IPS DF 19.7 (cell line): ENCODE measurements at regions not wholly inside any gene's neighbourhood (a gene's known extent, or its start where the extent isn't known, plus 50 kb on each side); places are given as distances from the start of the nearest gene placed in this dataset.

ENCODE experiments used
- DNase-seq: peaks from one replicate; pipeline ENCODE4 v3.0.0-alpha.2; 2013; ENCODE audit warnings: low read depth, low spot score

DNA sequence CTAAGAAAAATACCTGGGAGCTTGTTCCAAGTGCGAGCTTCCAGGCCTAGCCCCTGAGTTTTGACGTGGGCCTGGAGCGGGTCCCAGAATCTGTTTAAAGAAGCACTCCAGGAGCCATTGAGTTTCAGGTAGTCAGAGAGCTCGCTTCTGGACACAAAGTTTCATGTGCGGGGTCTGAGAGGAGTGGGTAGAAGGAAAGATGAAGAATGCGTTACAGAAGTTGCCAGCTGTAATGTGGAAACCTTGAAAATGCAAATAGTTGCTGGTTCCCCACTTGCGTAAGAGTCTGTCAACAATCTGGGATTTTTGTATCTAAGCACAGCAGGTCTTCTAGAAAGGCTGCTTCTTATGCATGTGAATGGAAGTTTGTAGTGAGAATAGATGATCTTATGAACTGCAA is 77.5 kb upstream of the CLCN4 start:
- no peak for DNase-seq

DNA sequence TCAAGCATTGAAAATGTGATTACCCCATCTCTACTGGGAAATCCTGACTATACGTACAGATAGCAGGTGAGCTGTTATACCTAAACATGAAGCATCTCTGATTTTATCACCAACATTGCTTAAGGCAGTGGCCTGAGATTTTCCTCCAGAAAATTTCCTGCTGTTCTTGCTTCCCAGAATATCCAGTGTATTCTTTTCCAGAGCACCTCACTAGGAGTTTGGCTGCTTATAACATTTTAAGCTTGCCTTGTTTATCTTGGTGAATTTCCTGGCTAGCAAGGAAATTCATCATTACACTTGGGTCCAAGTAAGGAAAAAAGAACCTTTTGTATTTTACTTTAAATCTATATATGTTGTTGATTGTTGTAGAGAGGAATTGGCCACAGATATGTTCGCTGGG is 73.0 kb upstream of the CLCN4 start:
- no peak for DNase-seq

DNA sequence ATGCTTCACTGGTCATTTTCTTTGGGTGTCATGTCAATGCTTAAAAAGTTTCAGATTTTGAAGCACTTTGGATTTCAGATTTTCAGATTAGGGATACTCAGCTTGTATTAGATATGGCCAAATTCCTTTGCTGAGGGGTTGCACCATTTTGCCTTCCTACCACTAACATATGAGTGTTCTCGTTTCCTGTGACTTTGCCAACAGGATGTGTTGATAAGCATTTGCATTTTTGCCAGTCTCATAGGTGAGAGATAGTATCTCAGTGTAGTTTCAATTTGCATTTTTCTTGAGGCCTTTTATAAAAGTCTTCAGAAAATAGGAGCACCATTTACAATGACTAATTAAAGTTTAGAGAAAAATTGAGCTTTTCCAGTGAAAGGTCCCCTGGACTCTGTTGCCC is 71.6 kb upstream of the CLCN4 start:
- DNase-seq: no peak

DNA sequence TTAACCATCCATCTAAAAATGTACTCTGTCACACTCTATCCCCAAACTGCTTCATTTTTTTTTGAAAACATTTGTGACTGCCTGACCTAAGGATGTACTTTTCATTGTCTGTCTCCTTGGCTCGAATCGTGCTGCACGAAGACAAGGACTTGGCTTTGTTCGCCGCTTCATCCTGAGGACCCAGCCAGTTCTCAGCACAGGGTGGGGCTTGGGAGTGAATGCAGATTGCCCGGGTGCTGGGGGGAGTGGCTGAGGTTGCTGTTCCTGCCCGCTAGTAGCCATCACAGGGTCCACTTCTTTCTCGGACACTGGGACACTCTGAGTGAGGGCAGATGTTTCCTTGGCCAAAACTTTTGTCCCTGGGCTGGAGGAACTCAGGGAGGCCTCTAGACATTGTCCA is 70.1 kb upstream of the CLCN4 start:
- no peak for DNase-seq

DNA sequence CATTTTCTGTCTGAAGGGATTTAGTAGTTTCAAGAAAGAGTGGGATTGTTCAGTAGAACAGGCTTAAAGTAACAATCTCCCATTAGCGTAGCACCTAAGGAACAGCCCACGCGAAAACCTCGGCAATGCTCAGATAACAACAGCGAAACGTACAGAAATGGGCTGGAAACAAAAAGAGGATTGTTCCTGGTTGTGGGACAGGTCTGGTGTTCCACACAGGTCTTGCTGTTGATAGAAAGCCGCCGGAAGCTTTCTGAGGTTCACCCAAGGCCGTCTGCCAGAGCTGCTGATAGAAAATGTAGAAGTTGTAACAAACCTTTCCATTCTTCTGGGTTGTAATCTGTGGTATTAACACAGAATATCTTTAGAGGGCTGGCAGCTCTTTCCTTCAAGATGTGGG is 69.4 kb upstream of the CLCN4 start:
- no peak for DNase-seq

DNA sequence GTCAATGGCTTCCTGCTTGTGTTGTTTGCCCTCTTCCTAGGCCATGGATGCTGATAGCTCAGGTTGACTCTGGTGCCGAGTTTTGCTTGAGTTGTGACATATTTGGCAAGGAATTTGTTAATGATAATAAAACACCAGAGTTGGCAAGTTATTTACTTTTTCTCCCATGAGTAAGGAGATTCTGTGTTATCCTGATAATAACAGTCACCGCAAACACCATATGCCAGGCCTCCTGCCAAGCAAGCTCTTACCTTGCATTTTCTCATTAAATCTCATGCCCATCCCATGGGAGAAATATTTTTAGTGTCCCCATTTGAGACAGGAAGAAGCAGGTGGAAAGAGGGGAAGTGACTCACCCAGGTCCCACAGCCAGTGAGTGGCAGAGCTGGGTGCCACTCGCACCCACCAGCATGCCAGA is 67.4 kb upstream of the CLCN4 start:
- DNase-seq: no peak

DNA sequence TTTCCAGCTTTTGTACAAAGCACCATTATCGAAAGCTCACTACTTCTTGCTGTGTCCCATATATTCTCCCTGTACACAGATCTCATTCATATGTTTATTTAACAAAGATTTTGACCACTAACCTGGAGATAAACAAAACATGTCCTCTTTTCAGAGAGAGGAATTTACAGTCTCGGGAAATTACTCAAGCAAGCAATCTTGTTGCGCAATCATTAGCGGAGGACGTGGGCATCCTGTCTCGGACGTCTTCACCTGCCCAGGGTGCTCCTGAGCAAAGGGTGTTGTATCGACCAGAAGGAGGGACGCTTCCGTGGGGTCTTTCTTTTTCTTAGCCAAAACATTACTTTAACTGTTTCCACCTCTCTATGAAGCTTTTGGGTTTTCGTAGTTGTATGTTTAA is 66.5 kb upstream of the CLCN4 start:
- DNase-seq: no peak

DNA sequence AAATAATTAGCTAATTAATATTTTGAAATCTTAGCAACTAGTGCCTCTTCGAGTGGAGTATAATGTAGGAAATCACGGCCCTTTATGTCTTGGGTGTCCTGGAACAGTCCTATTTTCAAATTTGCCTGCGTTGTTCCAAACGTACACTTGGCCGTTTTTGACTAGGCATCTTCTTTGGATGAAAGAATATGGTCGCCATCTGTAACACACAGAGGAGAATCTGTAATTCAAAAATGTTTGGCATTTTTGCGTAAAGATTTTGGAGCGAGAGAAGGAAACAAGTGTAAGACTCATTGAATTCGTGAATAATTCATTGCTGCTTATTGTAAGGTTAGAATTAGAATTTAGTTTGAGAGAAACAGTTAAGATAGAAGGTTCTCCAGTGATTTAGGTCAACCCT is 61.5 kb upstream of the CLCN4 start:
- no peak for DNase-seq

DNA sequence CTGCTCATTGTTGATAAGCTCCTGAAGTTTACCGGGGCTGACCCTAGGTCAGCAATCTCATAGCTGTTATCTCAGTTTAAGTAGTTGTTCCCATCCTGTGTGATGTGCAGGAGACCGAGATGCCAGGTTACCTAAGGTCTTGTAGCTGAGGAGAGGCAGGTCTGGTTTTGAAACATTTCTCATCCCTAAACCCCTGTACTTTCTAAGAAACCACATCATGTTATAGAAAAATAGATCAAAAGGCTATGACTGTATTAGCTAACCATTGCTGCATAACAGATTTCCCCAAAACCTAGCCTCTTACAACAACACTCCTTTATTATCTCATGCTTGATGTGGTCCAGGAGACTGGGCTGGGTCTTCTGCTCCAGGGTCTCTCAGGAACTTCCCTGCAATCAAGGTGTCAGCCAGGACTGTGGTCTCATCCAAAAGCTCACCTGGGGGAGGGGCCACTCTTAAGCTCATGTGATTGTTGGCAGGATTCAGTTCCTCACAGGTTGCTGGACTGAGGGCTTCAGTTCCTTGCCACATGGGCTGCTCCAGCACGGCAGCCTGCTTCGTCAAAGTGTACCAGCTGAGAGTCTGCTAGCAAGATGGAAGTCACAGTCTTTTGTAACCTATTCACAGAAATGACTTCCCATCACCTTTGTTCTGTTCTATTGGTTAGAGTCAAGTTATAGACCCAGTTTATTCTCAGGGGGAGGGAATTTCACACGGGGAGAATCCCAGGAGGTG is 60.9 kb upstream of the CLCN4 start:
- DNase-seq: no peak

DNA sequence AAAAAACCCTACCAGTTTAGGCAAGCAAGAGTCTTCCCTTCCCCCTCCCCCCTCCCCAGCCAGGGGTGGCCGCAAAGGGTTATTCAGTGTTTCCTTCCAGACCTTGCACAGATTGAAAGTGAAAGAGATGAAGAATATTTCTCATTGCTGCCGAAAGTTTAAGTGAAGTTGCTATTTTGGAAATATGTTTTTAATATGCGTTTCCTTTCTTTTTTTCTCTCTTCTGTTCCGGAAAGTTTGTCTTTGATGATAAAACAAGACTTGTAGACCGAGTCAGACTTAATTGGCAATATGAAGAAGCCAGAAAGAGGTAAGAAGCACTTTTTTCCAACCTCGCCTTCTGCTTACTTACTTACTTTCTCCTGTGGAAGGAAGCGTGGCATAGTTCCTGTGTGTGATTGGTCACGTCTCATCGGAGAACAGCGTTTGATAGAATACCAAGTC is 58.5 kb upstream of the CLCN4 start:
- no peak for DNase-seq

DNA sequence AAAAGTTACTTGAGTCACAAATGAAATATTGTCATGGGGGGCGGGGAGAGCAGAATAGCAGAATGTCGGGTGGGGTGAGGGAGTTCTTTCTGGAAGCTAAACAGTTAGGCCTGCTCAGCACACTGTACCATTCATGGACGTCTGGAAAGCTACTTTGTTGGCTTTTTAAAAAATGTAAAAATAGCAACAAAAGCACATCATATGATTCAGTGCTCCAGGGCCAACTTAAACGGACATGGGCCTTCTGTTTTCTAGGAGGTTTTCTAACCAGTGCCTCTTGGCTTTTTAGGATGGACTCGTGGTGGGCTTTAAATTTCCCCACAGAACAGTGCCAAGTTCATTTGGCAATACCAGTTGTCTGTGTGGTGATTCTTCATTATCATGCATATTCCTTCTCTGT is 57.4 kb upstream of the CLCN4 start:
- no peak for DNase-seq

DNA sequence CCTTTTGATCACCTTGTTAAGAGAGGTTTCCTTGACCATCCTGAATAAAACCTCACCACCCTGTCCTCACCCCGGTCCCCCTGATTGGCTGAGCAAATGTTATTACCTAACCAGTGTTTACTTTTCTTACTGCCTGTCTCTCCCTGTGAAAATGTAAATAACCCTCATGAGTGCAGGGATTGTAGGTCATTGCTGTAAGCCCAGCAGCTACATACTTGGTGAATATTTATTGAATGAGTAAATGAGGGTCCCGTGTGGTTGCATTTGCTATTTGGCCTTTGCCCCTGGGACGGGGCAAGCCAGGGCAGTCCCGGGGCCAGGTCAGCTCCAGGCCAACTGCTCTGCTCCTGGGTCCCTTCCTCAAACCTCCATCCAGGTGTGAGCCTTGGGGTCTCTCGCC is 55.5 kb upstream of the CLCN4 start:
- DNase-seq: no peak

DNA sequence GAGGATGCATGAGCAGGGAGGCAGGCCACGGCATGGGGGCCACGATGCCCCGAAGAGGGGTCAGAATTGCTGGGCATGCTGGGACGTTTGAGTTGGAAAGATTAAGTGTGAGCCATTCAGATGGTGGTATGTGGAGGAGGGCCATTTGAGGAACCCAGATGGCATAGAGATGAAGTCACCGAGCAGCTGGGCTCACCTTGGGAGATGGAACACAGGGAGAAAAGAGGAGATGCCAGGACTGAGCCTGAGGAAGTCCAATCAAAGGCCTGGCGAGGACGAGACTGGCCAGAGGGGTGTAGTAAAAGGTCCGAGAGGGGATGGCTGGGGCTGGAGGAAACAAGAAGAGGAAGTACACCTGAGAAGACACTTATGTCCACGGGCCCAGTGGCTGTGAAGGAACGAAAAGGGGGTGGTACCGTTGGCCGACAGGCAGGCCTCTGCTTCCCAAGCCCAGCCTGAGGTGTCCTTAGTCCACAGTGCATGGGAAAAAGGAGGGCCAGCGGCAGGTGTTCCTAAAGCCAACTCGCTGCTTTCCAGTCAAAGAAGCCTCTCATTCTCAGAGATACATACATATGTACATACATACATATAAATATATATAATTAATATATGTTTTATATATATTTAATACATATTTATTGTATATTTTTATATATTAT is 54.6 kb upstream of the CLCN4 start:
- DNase-seq: no peak

DNA sequence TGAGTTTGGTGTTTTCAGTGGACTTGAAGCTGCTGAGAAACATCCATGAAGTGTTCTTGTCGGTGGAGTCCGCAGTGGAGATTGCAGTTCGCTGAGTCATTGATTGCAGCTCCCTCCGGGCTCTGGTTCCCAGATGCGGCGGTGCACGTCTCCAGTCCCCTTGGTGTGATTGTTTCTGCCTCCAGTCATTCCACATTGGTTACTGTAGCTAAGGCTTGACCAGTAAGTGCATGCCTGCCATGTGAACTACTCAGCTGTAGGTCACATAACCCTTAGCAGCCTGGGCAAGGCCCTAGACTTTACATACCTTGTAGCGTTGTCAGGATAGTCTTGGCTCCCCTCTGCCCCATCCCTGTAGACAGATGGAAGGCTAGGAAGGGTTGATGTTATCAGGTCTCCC is 53.8 kb upstream of the CLCN4 start:
- DNase-seq: no peak

DNA sequence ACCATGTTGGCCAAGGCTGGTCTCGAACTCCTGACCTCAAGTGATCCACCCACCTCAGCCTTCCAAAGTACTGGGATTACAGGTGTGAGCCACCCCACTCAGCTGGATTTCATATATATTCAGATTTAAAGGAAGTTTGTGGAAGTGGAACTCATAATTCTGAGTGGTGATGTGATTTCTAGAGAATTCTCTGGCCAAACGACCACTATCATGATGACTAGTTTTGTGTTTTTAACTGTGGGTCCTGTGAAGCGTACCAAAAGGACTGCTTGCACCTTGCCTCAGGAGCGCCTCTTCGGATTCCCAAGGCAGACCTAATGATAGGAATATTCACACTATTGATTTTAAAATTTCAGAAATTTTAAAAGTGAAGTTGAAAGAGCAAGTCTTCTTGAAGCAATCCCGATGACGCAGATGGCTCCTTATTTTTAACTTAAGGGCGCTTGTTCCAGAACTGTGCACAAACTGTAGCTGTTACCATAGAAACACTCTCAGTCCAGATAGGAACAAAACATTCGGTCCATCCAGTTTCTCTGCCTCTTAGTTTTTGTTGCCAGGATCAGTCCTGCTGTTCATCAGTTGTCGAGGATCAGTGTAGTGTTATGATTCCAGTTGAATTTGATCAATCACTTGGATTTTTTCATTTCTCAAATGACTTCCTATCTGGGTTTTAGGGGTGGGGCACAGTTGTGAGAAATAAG is 51.7 kb upstream of the CLCN4 start:
- no peak for DNase-seq

DNA sequence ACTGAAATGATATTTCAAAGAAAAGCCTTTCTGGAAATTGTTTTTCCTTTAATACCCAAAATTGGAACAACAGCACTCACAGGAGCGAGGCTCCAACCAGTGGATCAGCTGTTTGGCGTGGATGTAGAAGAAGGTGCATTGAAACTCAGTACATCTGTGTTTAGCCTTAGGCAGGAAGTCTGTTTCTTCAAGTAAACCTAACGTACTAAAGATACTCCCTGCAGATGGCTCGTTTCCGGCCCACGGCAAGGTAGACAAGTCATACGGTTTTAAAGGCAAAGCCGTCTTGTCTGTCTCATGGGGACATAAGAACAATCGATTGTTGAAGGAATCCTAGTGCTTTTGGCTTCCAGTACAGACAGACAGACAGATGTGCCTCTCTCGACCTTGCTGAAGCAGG is 50.0 kb upstream of the CLCN4 start:
- no peak for DNase-seq
